Adrenal gland (tissue), 9 donors: ENCODE measurements at regions not wholly inside any gene's neighbourhood (a gene's known extent, or its start where the extent isn't known, plus 50 kb on each side); places are given as distances from the start of the nearest gene placed in this dataset.

Experiments used
- DNase-seq, 7 donors: peaks; one replicate each; pipeline ENCODE4 v3.0.0-alpha.2; 2019 to 2020
- H3K27ac ChIP-seq, 5 donors: fragments of 200-600 bp; sonication (generic) in 4 of 5; 1 replicate in 3 of 5; 2 replicates in 2 of 5; pipeline versions ENCODE4 v1.5.1 to v1.8.0; 2016 to 2020; ENCODE audit warnings: mild to moderate bottlenecking in 1 of 5
- H3K27me3 ChIP-seq: fragments of 200-600 bp; 2 replicates; pipeline ENCODE4 v1.8.0; 2021
- H3K36me3 ChIP-seq, 2 donors: fragments of 200-600 bp; replicated peaks in 1 of 2; 1 replicate in 1 of 2; 2 replicates in 1 of 2; pipeline versions ENCODE4 v1.5.1 to v1.8.0; 2018 to 2022
- H3K4me1 ChIP-seq, 2 donors: fragments of 200-600 bp; replicated peaks in 1 of 2; 1 replicate in 1 of 2; 2 replicates in 1 of 2; pipeline versions ENCODE4 v1.5.1 to v1.8.0; 2018 to 2021
- H3K4me3 ChIP-seq, 4 donors: fragments of 200-600 bp; sonication (generic) in 3 of 4; one replicate each; pipeline ENCODE4 v1.5.1; 2016 to 2018
- H3K9me3 ChIP-seq, 3 donors: fragments of 200-600 bp; sonication (generic) in 1 of 3; replicated peaks in 1 of 3; 1 replicate in 2 of 3; 2 replicates in 1 of 3; pipeline versions ENCODE4 v1.5.1 to v1.8.0; 2016 to 2021
- CTCF ChIP-seq, 6 experiments: fragments of 450-650 bp in 4 of 6; fragments of 200-600 bp in 2 of 6; sonication (generic) in 1 of 6; IDR thresholded peaks; 1 replicate in 5 of 6; 2 replicates in 1 of 6; pipeline versions ENCODE4 v1.5.1 to v1.8.0; 2016 to 2021; ENCODE audit warnings: antibody characterized with exemption in 6 of 6, mild to moderate bottlenecking in 2 of 6, moderate library complexity in 1 of 6
- POLR2A ChIP-seq, 2 donors: fragments of 450-650 bp; IDR thresholded peaks; one replicate each; pipeline ENCODE4 v1.6.1; 2017; ENCODE audit warnings: antibody characterized with exemption in 2 of 2, mild to moderate bottlenecking in 2 of 2, moderate library complexity in 1 of 2
- WGBS, 4 donors: extraction: QIAGEN DNeasy Blood & Tissue Kit in 2 of 4; methylation state at CpG; one replicate each; pipeline versions ENCODE4 v1.1.5 to v1.1.7; 2013 to 2017; 5-methylcytosine and 5-hydroxymethylcytosine counted together
- intact Hi-C, 2 donors: fragments of 100-400 bp; cut with DNase I; formaldehyde crosslinking; loops; one replicate each; pipeline versions ENCODE4 v1.14.1 to v1.15.0; 2022 to 2023
- donor health status: healthy with polysubstance abuse.
- donor health status: Bipolar disorder and iron deficiency.
- donor health status: DM: yes; HTN: yes; CAD: no.
- donor health status: DM: no; HTN: no; CAD: no.
- donor health status: DM: no; HTN: no; CAD: no.

DNA sequence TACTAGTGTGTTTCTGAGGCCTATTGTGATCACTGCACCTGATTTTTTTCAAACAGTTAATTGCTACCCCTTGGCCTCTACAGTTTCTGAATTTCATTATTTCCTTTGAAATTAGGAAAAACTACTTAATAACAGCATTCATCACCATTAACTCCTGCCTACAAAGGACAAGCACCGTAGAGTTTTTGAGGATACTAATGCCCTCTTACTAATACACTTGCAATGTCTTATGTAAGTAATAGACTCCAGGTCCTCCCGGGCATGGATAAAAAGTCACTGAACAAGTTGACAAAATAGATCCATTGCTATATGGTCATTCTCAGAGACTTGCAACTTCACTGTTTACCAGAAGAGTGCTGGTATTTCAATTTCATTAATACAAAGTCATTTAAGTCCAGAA, 1172.5 kb downstream of the CDH12 start:
- no peaks in the 10 kb centered on the region for H3K27me3 ChIP-seq
- DNase-seq: no peak
- intact Hi-C loops: no loop called here
- 51 to 65% (median 56%) methylated on average over 2 of the region's 2 CpGs for WGBS, 4 donors
- H3K4me3 ChIP-seq: no peak overlapping the region
- TF ChIP-seq CTCF (IDR thresholded peaks at IDR 0.05) (no peak), POLR2A (IDR thresholded peaks at IDR 0.05) (no peak)
- H3K4me1 ChIP-seq: peaks cover 6 to 15% of the 10 kb centered on the region in 2 donors
- no peaks in the 10 kb centered on the region for H3K9me3 ChIP-seq
- H3K36me3 ChIP-seq: no peaks in the 10 kb centered on the region
- peak overlapping the region in 4 of 5 donors; percentile 3 to 51 (median 48) for H3K27ac ChIP-seq

GRCh38 chr5:21680196-21680595, 1172.9 kb downstream of the CDH12 start:
- intact Hi-C loops: no loop called here
- H3K9me3 ChIP-seq: no peaks in the 10 kb centered on the region
- H3K4me1 ChIP-seq: peaks cover 6 to 11% of the 10 kb centered on the region in 2 donors
- no peaks in the 10 kb centered on the region for H3K27me3 ChIP-seq
- DNase-seq: peak; percentile 66 to 86 (median 75)
- H3K27ac ChIP-seq: peak overlapping the region in 3 of 5 donors; percentile 48 to 60 (median 58)
- no peaks in the 10 kb centered on the region for H3K36me3 ChIP-seq
- no peak overlapping the region for H3K4me3 ChIP-seq
- TF ChIP-seq POLR2A (IDR thresholded peaks at IDR 0.05): no peak

DNA sequence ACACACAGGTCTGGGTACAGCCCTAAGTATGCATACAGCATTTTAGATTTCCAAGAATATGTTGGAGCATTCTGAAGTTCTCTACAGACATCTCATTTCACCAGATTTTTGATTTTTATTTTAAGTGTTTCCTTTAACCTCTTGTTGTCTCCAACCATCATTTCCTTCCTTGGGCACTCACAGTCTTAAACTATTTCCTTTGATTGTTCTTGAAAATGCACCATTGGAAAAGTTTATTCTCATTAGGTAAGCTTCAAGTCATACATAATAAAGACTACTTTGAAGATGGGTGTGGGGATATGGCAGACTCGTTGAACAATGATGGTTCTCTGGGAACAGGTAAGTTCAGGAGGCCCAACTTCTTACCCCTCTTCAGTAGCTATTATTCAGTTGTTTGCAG, 1174.6 kb downstream of the CDH12 start:
- H3K27ac ChIP-seq: no peak overlapping the region
- intact Hi-C loops: no loop called here
- H3K9me3 ChIP-seq: no peaks in the 10 kb centered on the region
- TF ChIP-seq POLR2A (IDR thresholded peaks at IDR 0.05) (no peak), CTCF (IDR thresholded peaks at IDR 0.05) (no peak)
- H3K4me3 ChIP-seq: no peak overlapping the region
- H3K36me3 ChIP-seq: no peaks in the 10 kb centered on the region
- no peak for DNase-seq
- H3K27me3 ChIP-seq: no peaks in the 10 kb centered on the region
- H3K4me1 ChIP-seq: peaks cover 6% of the 10 kb centered on the region in 2 donors
- 68 to 85% (median 82%) methylated on average over 1 of the region's 1 CpG for WGBS, 4 donors

DNA sequence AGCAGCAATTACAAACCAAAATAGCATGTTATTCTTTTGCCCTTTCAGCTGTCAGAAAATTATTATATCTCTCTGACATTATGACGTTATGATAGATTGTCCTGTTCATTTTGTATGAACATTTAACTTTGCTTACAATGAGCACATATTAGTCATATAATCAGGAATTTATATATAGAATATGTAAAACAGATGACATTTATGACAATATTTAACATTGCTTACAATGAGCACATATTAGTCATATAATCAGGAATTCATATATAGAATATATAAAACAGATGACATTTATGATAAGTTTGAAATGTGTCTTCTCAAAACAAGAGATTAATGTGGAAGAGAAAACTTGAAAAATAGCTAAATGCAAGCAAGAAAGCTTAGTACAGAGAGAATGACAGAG, 1180.2 kb downstream of the CDH12 start:
- intact Hi-C loops: no loop called here
- 78 to 92% (median 81%) methylated on average over 1 of the region's 1 CpG for WGBS, 4 donors

More for the DNA sequence above, 1180.2 kb downstream of the CDH12 start:
- Histone ChIP-seq H3K27me3 (no peaks in the 10 kb centered on the region), H3K36me3 (no peaks in the 10 kb centered on the region), H3K4me1 (no peaks in the 10 kb centered on the region), H3K4me3 (no peak overlapping the region), H3K27ac (no peak overlapping the region), H3K9me3 (no peaks in the 10 kb centered on the region)
- no peak for TF ChIP-seq CTCF (IDR thresholded peaks at IDR 0.05)
- no peak for TF ChIP-seq POLR2A (IDR thresholded peaks at IDR 0.05)
- no peak for DNase-seq
